Esophagus muscularis mucosa (tissue), 4 donors: ENCODE measurements at regions not wholly inside any gene's neighbourhood (a gene's known extent, or its start where the extent isn't known, plus 50 kb on each side); places are given as distances from the start of the nearest gene placed in this dataset.

ENCODE experiments used
- DNase-seq: peaks from one replicate; pipeline ENCODE4 v3.0.0-alpha.2; 2017; ENCODE audit errors: extremely low spot score
- H3K27ac ChIP-seq, 4 donors: fragments of 200-600 bp; sonication (generic); replicated peaks in 1 of 4; 1 replicate in 3 of 4; 2 replicates in 1 of 4; pipeline ENCODE4 v1.5.1; 2016 to 2019; ENCODE audit warnings: mild to moderate bottlenecking in 1 of 4
- H3K27me3 ChIP-seq, 4 donors: fragments of 200-600 bp; sonication (generic); one replicate each; pipeline versions ENCODE4 v1.5.1 to v1.6.0; 2016 to 2019
- H3K36me3 ChIP-seq, 4 donors: fragments of 200-600 bp; sonication (generic); one replicate each; pipeline ENCODE4 v1.5.1; 2016 to 2019
- H3K4me1 ChIP-seq, 4 donors: fragments of 200-600 bp; sonication (generic); one replicate each; pipeline ENCODE4 v1.5.1; 2016 to 2019
- H3K4me3 ChIP-seq, 4 donors: fragments of 200-600 bp; sonication (generic); 1 replicate in 2 of 4; 2 replicates in 2 of 4; pipeline ENCODE4 v1.5.1; 2016 to 2019; ENCODE audit warnings: mild to moderate bottlenecking in 4 of 4, moderate library complexity in 1 of 4
- H3K9me3 ChIP-seq, 4 donors: fragments of 200-600 bp; sonication (generic); 1 replicate in 3 of 4; 2 replicates in 1 of 4; pipeline ENCODE4 v1.5.1; 2016 to 2019
- CTCF ChIP-seq, 3 experiments: fragments of 200-600 bp in 2 of 3; fragments of 450-650 bp in 1 of 3; sonication (generic) in 2 of 3; IDR thresholded peaks; one replicate each; pipeline ENCODE4 v1.5.1; 2017 to 2019; ENCODE audit warnings: antibody characterized with exemption in 3 of 3, mild to moderate bottlenecking in 2 of 3, moderate library complexity in 1 of 3
- EP300 ChIP-seq: sonication (generic); formaldehyde crosslinking; IDR thresholded peaks from one replicate; pipeline ENCODE4 v1.6.1; 2017; ENCODE audit warnings: antibody characterized with exemption
- POLR2A ChIP-seq: fragments of 450-650 bp; IDR thresholded peaks from one replicate; pipeline ENCODE4 v1.6.1; 2017; ENCODE audit warnings: antibody characterized with exemption, moderate library complexity, mild to moderate bottlenecking, low read depth
- POLR2AphosphoS5 ChIP-seq, 2 donors: sonication (generic); formaldehyde crosslinking; IDR thresholded peaks; one replicate each; pipeline ENCODE4 v1.6.1; 2017; ENCODE audit warnings: antibody characterized with exemption in 2 of 2
- WGBS: methylation state at CpG from one replicate; pipeline ENCODE4 v1.1.5; 2018; 5-methylcytosine and 5-hydroxymethylcytosine counted together
- intact Hi-C: fragments of 100-400 bp; cut with DNase I; formaldehyde crosslinking; loops from one replicate; pipeline ENCODE4 v1.15.1; 2023

- H3K4me3 ChIP-seq: no peak overlapping the region
- WGBS: 89% methylated on average over 8 of the region's 9 CpGs
- intact Hi-C loops: no loop called here
- peaks cover 0 to 5% (median 0%) of the 10 kb centered on the region in 4 donors for H3K27me3 ChIP-seq
- no peaks in the 10 kb centered on the region for H3K36me3 ChIP-seq
- H3K9me3 ChIP-seq: no peaks in the 10 kb centered on the region
- TF ChIP-seq CTCF (IDR thresholded peaks at IDR 0.05): no peak
- TF ChIP-seq POLR2A: no peak
- no peak for TF ChIP-seq POLR2AphosphoS5 (IDR thresholded peaks at IDR 0.05)
- TF ChIP-seq EP300: no peak
- no peak overlapping the region for H3K27ac ChIP-seq
- no peak for DNase-seq
- H3K4me1 ChIP-seq: peaks cover 0 to 7% (median 2%) of the 10 kb centered on the region in 4 donors
Observed at GRCh38 chr20:24783631-24784492, 165.2 kb upstream of the CST7 start.

GRCh38 chr20:24784607-24785006, 164.5 kb upstream of the CST7 start:
- no peaks in the 10 kb centered on the region for H3K9me3 ChIP-seq
- WGBS: 83% methylated on average over 2 of the region's 2 CpGs

GRCh38 chr20:24785141-24786110, 163.6 kb upstream of the CST7 start:
- Histone ChIP-seq H3K27me3 (peaks cover 0 to 5% (median 2%) of the 10 kb centered on the region in 4 donors), H3K27ac (no peak overlapping the region), H3K4me3 (no peak overlapping the region), H3K9me3 (no peaks in the 10 kb centered on the region), H3K36me3 (no peaks in the 10 kb centered on the region), H3K4me1 (peaks cover 0 to 7% (median 2%) of the 10 kb centered on the region in 4 donors)
- no peak for TF ChIP-seq CTCF (IDR thresholded peaks at IDR 0.05)
- no peak for TF ChIP-seq EP300
- TF ChIP-seq POLR2AphosphoS5 (IDR thresholded peaks at IDR 0.05): no peak
- no peak for TF ChIP-seq POLR2A
- 68% methylated on average over 11 of the region's 11 CpGs for WGBS
- no peak for DNase-seq
- intact Hi-C loops: no loop called here

More at GRCh38 chr20:24784607-24785006, 164.5 kb upstream of the CST7 start:
- Histone ChIP-seq H3K4me3 (no peak overlapping the region), H3K4me1 (peaks cover 0 to 7% (median 2%) of the 10 kb centered on the region in 4 donors), H3K27ac (no peak overlapping the region), H3K36me3 (no peaks in the 10 kb centered on the region), H3K27me3 (peaks cover 0 to 5% (median 0%) of the 10 kb centered on the region in 4 donors)
- TF ChIP-seq POLR2AphosphoS5 (IDR thresholded peaks at IDR 0.05) (no peak), EP300 (no peak), CTCF (IDR thresholded peaks at IDR 0.05) (no peak), POLR2A (no peak)
- no peak for DNase-seq
- intact Hi-C loops: no loop called here

- Histone ChIP-seq H3K27ac (no peak overlapping the region), H3K4me3 (no peak overlapping the region), H3K4me1 (peaks cover 0 to 7% (median 2%) of the 10 kb centered on the region in 4 donors), H3K9me3 (no peaks in the 10 kb centered on the region), H3K36me3 (no peaks in the 10 kb centered on the region), H3K27me3 (peaks cover 0 to 5% (median 2%) of the 10 kb centered on the region in 4 donors)
- DNase-seq: no peak
- WGBS: 89% methylated on average over 3 of the region's 12 CpGs
- TF ChIP-seq EP300 (no peak), CTCF (IDR thresholded peaks at IDR 0.05) (no peak), POLR2A (no peak), POLR2AphosphoS5 (IDR thresholded peaks at IDR 0.05) (no peak)
- intact Hi-C loops: no loop called here
Observed at GRCh38 chr20:24786111-24786495, 163.0 kb upstream of the CST7 start.
